Liver (tissue), 8 donors: ENCODE measurements at regions not wholly inside any gene's neighbourhood (a gene's known extent, or its start where the extent isn't known, plus 50 kb on each side); places are given as distances from the start of the nearest gene placed in this dataset.

Source experiments
- DNase-seq: peaks from one replicate; pipeline ENCODE4 v3.0.0-alpha.2; 2017; ENCODE audit warnings: low spot score
- H3K27ac ChIP-seq, 2 donors: one replicate each; pipeline ENCODE4 v1.7.0; 2013; ENCODE audit warnings: inconsistent platforms in 2 of 2, low read length in 2 of 2, control low read depth in 1 of 2, low read depth in 1 of 2, mild to moderate bottlenecking in 1 of 2
- H3K27me3 ChIP-seq, 4 donors: one replicate each; pipeline versions ENCODE4 v1.6.1 to v1.7.0; 2013; ENCODE audit warnings: low read length in 3 of 4, inconsistent platforms in 1 of 4, mild to moderate bottlenecking in 1 of 4, moderate library complexity in 1 of 4; ENCODE audit not compliant: control insufficient read depth in 4 of 4, insufficient read depth in 4 of 4
- H3K36me3 ChIP-seq, 4 donors: one replicate each; pipeline versions ENCODE4 v1.6.1 to v1.7.0; 2013; ENCODE audit warnings: low read length in 3 of 4, mild to moderate bottlenecking in 3 of 4, low read depth in 1 of 4, moderate library complexity in 1 of 4; ENCODE audit not compliant: control insufficient read depth in 4 of 4, insufficient read depth in 3 of 4
- H3K4me1 ChIP-seq, 4 donors: one replicate each; pipeline versions ENCODE4 v1.6.1 to v1.7.0; 2013; ENCODE audit warnings: low read length in 3 of 4, mild to moderate bottlenecking in 3 of 4, moderate library complexity in 1 of 4; ENCODE audit not compliant: control insufficient read depth in 4 of 4, insufficient read depth in 4 of 4
- H3K4me3 ChIP-seq, 3 donors: one replicate each; pipeline versions ENCODE4 v1.6.1 to v1.7.0; 2013; ENCODE audit warnings: low read length in 3 of 3, control low read depth in 1 of 3, low read depth in 1 of 3, mild to moderate bottlenecking in 1 of 3
- H3K9ac ChIP-seq, 2 donors: one replicate each; pipeline ENCODE4 v1.7.0; 2013; ENCODE audit warnings: low read length in 2 of 2, mild to moderate bottlenecking in 2 of 2, moderate library complexity in 2 of 2, control low read depth in 1 of 2, low read depth in 1 of 2
- H3K9me3 ChIP-seq, 4 donors: one replicate each; pipeline versions ENCODE4 v1.6.1 to v1.7.0; 2013; ENCODE audit warnings: low read length in 3 of 4; ENCODE audit not compliant: control insufficient read depth in 4 of 4
- EGR1 ChIP-seq, 2 donors: IDR thresholded peaks; 2 replicates each; pipeline ENCODE4 v1.6.1; 2016 to 2018; ENCODE audit warnings: antibody characterized with exemption in 2 of 2, low read depth in 2 of 2
- FOXA1 ChIP-seq: IDR thresholded peaks from 2 replicates; pipeline ENCODE4 v1.6.1; 2016; ENCODE audit warnings: antibody characterized with exemption
- FOXA2 ChIP-seq: IDR thresholded peaks from 2 replicates; pipeline ENCODE4 v1.6.1; 2016; ENCODE audit warnings: antibody characterized with exemption
- GABPA ChIP-seq, 2 donors: IDR thresholded peaks in 1 of 2; conservative IDR thresholded peaks in 1 of 2; 2 replicates each; pipeline ENCODE4 v1.6.1; 2016; ENCODE audit warnings: antibody characterized with exemption in 2 of 2, mild to moderate bottlenecking in 1 of 2, moderate library complexity in 1 of 2
- HNF4A ChIP-seq, 2 donors: conservative IDR thresholded peaks; 2 replicates each; pipeline ENCODE4 v1.6.1; 2016; ENCODE audit warnings: antibody characterized with exemption in 2 of 2, mild to moderate bottlenecking in 2 of 2
- HNF4G ChIP-seq: IDR thresholded peaks from 2 replicates; pipeline ENCODE4 v1.6.1; 2016; ENCODE audit warnings: antibody characterized with exemption
- JUND ChIP-seq, 2 donors: IDR thresholded peaks; 2 replicates each; pipeline ENCODE4 v1.6.1; 2016; ENCODE audit warnings: antibody characterized with exemption in 2 of 2
- NR2F2 ChIP-seq: IDR thresholded peaks from 2 replicates; pipeline ENCODE4 v1.6.1; 2016; ENCODE audit warnings: antibody characterized with exemption
- RAD21 ChIP-seq, 2 donors: IDR thresholded peaks; 2 replicates each; pipeline ENCODE4 v1.6.1; 2016; ENCODE audit warnings: antibody characterized with exemption in 2 of 2, mild to moderate bottlenecking in 2 of 2
- RXRA ChIP-seq, 2 donors: IDR thresholded peaks; 2 replicates each; pipeline ENCODE4 v1.6.1; 2017 to 2018; ENCODE audit warnings: antibody characterized with exemption in 2 of 2, mild to moderate bottlenecking in 1 of 2
- SP1 ChIP-seq: IDR thresholded peaks from 2 replicates; pipeline ENCODE4 v1.6.1; 2018; ENCODE audit warnings: antibody characterized with exemption, mild to moderate bottlenecking
- TAF1 ChIP-seq: conservative IDR thresholded peaks from 2 replicates; pipeline ENCODE4 v1.6.1; 2016; ENCODE audit warnings: antibody characterized with exemption, mild to moderate bottlenecking
- YY1 ChIP-seq: IDR thresholded peaks from 2 replicates; pipeline ENCODE4 v1.6.1; 2016; ENCODE audit warnings: antibody characterized with exemption, mild to moderate bottlenecking
- WGBS: extraction: QIAGEN DNeasy Blood & Tissue Kit; methylation state at CpG from one replicate; pipeline ENCODE4 v1.1.7; 2013; 5-methylcytosine and 5-hydroxymethylcytosine counted together
- TF ChIP-seq, protein P1 (sequence below): IDR thresholded peaks from 2 replicates; pipeline ENCODE4 v1.6.1; 2016; ENCODE audit warnings: antibody characterized with exemption, mild to moderate bottlenecking
- TF ChIP-seq, protein P2 (sequence below): IDR thresholded peaks from 2 replicates; pipeline ENCODE4 v1.6.1; 2016; ENCODE audit warnings: antibody characterized with exemption
- TF ChIP-seq, protein P3 (sequence below): fragments of 150-350 bp; IDR thresholded peaks from 2 replicates; pipeline ENCODE4 v1.5.1; 2017; ENCODE audit warnings: improper control_type of control experiment, low read depth, low read length; ENCODE audit not compliant: missing input control
- TF ChIP-seq, protein P4 (sequence below): IDR thresholded peaks from 2 replicates; pipeline ENCODE4 v1.6.1; 2016; ENCODE audit warnings: antibody characterized with exemption
- TF ChIP-seq, protein P5 (sequence below): IDR thresholded peaks from 2 replicates; pipeline ENCODE4 v1.6.1; 2016; ENCODE audit warnings: antibody characterized with exemption
- donor health status: healthy.
- donor health status: healthy.
- donor health status: healthy.
- donor health status: healthy.
- donor health status: healthy.

DNA sequence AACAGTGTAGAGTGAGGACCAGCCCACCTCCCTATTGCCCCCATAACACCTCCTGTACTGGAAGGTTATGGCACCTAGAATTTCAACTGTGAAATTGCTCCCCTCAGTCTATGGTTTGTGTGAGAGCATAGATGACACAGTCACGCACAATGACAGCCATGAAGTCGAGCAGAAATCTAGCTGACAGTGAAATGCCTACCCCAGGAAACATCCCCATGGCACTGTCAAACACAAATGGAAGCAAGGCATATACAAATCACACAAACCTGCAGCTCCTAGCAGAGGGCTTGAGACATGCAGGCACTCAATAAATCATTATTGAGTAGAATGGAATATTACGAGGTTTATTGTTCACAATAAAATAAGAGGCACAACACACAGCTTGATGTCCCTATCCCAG is 142.5 kb upstream of the ST6GALNAC5 start:
- Histone ChIP-seq H3K4me3 (no peak overlapping the region), H3K27ac (no peak overlapping the region), H3K9me3 (no peaks in the 10 kb centered on the region), H3K4me1 (no peaks in the 10 kb centered on the region), H3K27me3 (no peaks in the 10 kb centered on the region), H3K9ac (no peak overlapping the region), H3K36me3 (no peaks in the 10 kb centered on the region)
- TF ChIP-seq FOXA2 (no peak), HNF4A (conservative IDR thresholded peaks at IDR 0.05) (no peak), HNF4G (no peak), SP1 (no peak), TAF1 (no peak)
- TF ChIP-seq, protein P1, sequence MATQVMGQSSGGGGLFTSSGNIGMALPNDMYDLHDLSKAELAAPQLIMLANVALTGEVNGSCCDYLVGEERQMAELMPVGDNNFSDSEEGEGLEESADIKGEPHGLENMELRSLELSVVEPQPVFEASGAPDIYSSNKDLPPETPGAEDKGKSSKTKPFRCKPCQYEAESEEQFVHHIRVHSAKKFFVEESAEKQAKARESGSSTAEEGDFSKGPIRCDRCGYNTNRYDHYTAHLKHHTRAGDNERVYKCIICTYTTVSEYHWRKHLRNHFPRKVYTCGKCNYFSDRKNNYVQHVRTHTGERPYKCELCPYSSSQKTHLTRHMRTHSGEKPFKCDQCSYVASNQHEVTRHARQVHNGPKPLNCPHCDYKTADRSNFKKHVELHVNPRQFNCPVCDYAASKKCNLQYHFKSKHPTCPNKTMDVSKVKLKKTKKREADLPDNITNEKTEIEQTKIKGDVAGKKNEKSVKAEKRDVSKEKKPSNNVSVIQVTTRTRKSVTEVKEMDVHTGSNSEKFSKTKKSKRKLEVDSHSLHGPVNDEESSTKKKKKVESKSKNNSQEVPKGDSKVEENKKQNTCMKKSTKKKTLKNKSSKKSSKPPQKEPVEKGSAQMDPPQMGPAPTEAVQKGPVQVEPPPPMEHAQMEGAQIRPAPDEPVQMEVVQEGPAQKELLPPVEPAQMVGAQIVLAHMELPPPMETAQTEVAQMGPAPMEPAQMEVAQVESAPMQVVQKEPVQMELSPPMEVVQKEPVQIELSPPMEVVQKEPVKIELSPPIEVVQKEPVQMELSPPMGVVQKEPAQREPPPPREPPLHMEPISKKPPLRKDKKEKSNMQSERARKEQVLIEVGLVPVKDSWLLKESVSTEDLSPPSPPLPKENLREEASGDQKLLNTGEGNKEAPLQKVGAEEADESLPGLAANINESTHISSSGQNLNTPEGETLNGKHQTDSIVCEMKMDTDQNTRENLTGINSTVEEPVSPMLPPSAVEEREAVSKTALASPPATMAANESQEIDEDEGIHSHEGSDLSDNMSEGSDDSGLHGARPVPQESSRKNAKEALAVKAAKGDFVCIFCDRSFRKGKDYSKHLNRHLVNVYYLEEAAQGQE: no peak
- TF ChIP-seq, protein P2, sequence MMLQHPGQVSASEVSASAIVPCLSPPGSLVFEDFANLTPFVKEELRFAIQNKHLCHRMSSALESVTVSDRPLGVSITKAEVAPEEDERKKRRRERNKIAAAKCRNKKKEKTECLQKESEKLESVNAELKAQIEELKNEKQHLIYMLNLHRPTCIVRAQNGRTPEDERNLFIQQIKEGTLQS: no peak
- DNase-seq: no peak
- 94% methylated on average over 3 of the region's 3 CpGs for WGBS

DNA sequence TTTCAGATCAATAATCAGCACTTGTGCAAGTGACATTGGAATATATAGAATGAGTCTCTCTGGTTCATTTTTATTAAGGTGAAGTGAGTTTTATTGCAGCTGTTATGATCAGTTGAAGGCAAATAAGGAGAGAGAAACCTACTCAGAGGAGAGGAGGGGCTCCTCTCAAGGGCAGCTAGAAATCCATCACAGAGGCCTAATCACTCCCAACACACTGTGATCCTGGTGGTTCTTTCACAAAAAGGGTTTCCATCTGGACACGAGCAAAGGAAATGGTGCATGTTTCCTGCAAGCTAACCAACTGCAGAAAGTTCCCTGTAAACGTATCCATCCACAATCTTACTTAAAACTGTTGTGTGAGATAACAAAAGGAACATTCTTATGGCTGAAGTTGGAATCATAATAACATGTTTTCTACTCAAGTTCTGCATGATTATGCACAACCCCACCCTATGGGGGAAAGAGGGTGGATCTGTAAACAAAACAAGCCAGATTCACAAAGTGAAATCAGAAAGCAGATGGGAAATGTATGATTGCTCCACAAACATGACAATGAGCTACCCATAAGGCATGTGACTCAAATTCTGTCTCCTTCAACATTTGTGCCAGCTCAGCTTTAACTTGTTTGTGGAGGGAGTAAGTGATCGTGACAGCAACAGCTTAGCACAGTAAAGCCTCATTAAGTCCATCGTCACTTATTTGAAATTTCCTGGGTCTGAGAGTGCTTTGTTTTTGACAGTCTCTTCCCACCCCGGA is 141.2 kb upstream of the ST6GALNAC5 start:
- no peak overlapping the region for H3K9ac ChIP-seq
- H3K4me1 ChIP-seq: no peaks in the 10 kb centered on the region
- H3K27ac ChIP-seq: no peak overlapping the region
- WGBS: 82% methylated on average over 5 of the region's 5 CpGs
- no peak for DNase-seq
- TF ChIP-seq EGR1 (IDR thresholded peaks at IDR 0.05; ENCODE audit: low read depth in 2 of 2) (no peak), RAD21 (IDR thresholded peaks at IDR 0.05) (no peak), FOXA2 (no peak), YY1 (no peak), TAF1 (no peak), JUND (IDR thresholded peaks at IDR 0.05) (no peak), HNF4G (no peak), SP1 (no peak), NR2F2 (no peak), RXRA (IDR thresholded peaks at IDR 0.05) (no peak), FOXA1 (no peak), GABPA (IDR thresholded peaks at IDR 0.05 in 1 of 2, conservative IDR thresholded peaks at IDR 0.05 in 1 of 2) (no peak)
- TF ChIP-seq, protein P2: no peak
- TF ChIP-seq, protein P3, sequence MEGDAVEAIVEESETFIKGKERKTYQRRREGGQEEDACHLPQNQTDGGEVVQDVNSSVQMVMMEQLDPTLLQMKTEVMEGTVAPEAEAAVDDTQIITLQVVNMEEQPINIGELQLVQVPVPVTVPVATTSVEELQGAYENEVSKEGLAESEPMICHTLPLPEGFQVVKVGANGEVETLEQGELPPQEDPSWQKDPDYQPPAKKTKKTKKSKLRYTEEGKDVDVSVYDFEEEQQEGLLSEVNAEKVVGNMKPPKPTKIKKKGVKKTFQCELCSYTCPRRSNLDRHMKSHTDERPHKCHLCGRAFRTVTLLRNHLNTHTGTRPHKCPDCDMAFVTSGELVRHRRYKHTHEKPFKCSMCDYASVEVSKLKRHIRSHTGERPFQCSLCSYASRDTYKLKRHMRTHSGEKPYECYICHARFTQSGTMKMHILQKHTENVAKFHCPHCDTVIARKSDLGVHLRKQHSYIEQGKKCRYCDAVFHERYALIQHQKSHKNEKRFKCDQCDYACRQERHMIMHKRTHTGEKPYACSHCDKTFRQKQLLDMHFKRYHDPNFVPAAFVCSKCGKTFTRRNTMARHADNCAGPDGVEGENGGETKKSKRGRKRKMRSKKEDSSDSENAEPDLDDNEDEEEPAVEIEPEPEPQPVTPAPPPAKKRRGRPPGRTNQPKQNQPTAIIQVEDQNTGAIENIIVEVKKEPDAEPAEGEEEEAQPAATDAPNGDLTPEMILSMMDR: no peak
- TF ChIP-seq, protein P1: no peak
- TF ChIP-seq, protein P4, sequence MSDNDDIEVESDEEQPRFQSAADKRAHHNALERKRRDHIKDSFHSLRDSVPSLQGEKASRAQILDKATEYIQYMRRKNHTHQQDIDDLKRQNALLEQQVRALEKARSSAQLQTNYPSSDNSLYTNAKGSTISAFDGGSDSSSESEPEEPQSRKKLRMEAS: no peak
- TF ChIP-seq, protein P5, sequence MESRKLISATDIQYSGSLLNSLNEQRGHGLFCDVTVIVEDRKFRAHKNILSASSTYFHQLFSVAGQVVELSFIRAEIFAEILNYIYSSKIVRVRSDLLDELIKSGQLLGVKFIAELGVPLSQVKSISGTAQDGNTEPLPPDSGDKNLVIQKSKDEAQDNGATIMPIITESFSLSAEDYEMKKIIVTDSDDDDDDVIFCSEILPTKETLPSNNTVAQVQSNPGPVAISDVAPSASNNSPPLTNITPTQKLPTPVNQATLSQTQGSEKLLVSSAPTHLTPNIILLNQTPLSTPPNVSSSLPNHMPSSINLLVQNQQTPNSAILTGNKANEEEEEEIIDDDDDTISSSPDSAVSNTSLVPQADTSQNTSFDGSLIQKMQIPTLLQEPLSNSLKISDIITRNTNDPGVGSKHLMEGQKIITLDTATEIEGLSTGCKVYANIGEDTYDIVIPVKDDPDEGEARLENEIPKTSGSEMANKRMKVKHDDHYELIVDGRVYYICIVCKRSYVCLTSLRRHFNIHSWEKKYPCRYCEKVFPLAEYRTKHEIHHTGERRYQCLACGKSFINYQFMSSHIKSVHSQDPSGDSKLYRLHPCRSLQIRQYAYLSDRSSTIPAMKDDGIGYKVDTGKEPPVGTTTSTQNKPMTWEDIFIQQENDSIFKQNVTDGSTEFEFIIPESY: no peak
- no peaks in the 10 kb centered on the region for H3K27me3 ChIP-seq
- no peak overlapping the region for H3K4me3 ChIP-seq
- no peaks in the 10 kb centered on the region for H3K9me3 ChIP-seq
- no peaks in the 10 kb centered on the region for H3K36me3 ChIP-seq
